Common myeloid progenitor, CD34-positive (primary cell): ENCODE measurements at regions not wholly inside any gene's neighbourhood (a gene's known extent, or its start where the extent isn't known, plus 50 kb on each side); places are given as distances from the start of the nearest gene placed in this dataset.

ENCODE experiments used
- CTCF ChIA-PET: fragments of 350-600 bp; sonication (Branson Sonifier 250); formaldehyde crosslinking; loops from one replicate; lab custom pipeline; 2021; ENCODE audit warnings: antibody characterized with exemption; lab: Charles Lee
- POLR2A ChIA-PET: fragments of 350-600 bp; sonication (Branson Sonifier 250); formaldehyde crosslinking; loops from one replicate; lab custom pipeline; 2021; ENCODE audit warnings: antibody characterized with exemption; lab: Charles Lee
- DNase-seq, 3 donors: peaks; one replicate each; pipeline versions ENCODE4 v3.0.0 to v3.0.0-alpha.2; 2013
- H3K27ac ChIP-seq, 2 experiments: 1 replicate in 1 of 2; 2 replicates in 1 of 2; pipeline ENCODE4 v1.7.0; 2013; ENCODE audit warnings: inconsistent platforms in 2 of 2, low read length in 2 of 2, mild to moderate bottlenecking in 2 of 2, low read depth in 1 of 2, moderate library complexity in 1 of 2; ENCODE audit not compliant: severe bottlenecking in 2 of 2, insufficient read depth in 1 of 2, poor library complexity in 1 of 2
- H3K27me3 ChIP-seq, 5 experiments: replicated peaks in 2 of 5; 1 replicate in 3 of 5; 2 replicates in 2 of 5; pipeline versions ENCODE4 v1.6.1 to v1.7.0; 2013; ENCODE audit warnings: low read length in 4 of 5, mild to moderate bottlenecking in 2 of 5, moderate library complexity in 2 of 5, inconsistent platforms in 1 of 5; ENCODE audit not compliant: insufficient read depth in 5 of 5, control insufficient read depth in 4 of 5
- H3K36me3 ChIP-seq, 4 experiments: 1 replicate in 2 of 4; 2 replicates in 2 of 4; pipeline versions ENCODE4 v1.6.1 to v1.7.0; 2013; ENCODE audit warnings: low read length in 3 of 4, control low read depth in 1 of 4, mild to moderate bottlenecking in 1 of 4; ENCODE audit not compliant: control insufficient read depth in 4 of 4, insufficient read depth in 4 of 4
- H3K4me1 ChIP-seq, 4 experiments: 1 replicate in 3 of 4; 2 replicates in 1 of 4; pipeline versions ENCODE4 v1.6.1 to v1.7.1; 2013; ENCODE audit warnings: low read length in 3 of 4, mild to moderate bottlenecking in 3 of 4, control low read depth in 1 of 4, inconsistent platforms in 1 of 4, moderate library complexity in 1 of 4; ENCODE audit not compliant: control insufficient read depth in 4 of 4, insufficient read depth in 4 of 4; ENCODE audit errors: control extremely low read depth in 1 of 4
- H3K4me3 ChIP-seq, 7 experiments: 1 replicate in 4 of 7; 2 replicates in 3 of 7; pipeline versions ENCODE4 v1.5.1 to v1.7.0; 2013; ENCODE audit warnings: mild to moderate bottlenecking in 7 of 7, low read length in 6 of 7, moderate library complexity in 6 of 7, inconsistent platforms in 2 of 7, low read depth in 2 of 7, control low read depth in 1 of 7; ENCODE audit not compliant: insufficient read depth in 4 of 7, control insufficient read depth in 1 of 7; ENCODE audit errors: extremely low read depth in 1 of 7
- H3K9me3 ChIP-seq, 5 experiments: 1 replicate in 4 of 5; 2 replicates in 1 of 5; pipeline versions ENCODE4 v1.6.1 to v1.7.1; 2013; ENCODE audit warnings: low read length in 4 of 5, mild to moderate bottlenecking in 2 of 5, inconsistent platforms in 1 of 5, low read depth in 1 of 5, moderate library complexity in 1 of 5; ENCODE audit not compliant: control insufficient read depth in 4 of 5, insufficient read depth in 2 of 5; ENCODE audit errors: control extremely low read depth in 1 of 5
- WGBS: methylation state at CpG from one replicate; pipeline ENCODE4 v1.1.5; 2013; ENCODE audit not compliant: insufficient coverage; 5-methylcytosine and 5-hydroxymethylcytosine counted together

DNA sequence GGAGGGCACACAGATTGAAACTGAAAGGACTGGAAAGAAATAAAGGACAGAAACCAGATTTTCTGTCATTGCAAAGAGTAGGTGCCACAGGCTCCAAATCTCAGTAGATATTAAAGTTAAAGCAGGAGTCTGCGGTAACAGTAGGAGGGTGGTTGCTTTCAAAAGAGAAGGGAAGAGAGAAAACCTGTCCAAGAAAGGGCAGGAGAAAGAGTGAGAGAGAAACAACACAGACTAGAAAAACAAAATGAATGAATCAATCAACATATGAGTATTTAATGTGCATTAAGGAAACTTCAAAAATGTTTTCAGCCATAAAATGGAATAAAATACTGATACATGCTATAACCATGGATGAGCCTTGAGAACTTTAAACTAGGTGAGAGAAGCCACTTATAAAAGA lies 143.1 kb upstream of the CTAGE1 start:
- Histone ChIP-seq H3K27ac (no peak overlapping the region), H3K4me3 (no peak overlapping the region), H3K36me3 (no peaks in the 10 kb centered on the region), H3K27me3 (peaks cover 24 to 90% (median 45%) of the 10 kb centered on the region in 5 experiments), H3K4me1 (peaks cover 0 to 16% (median 9%) of the 10 kb centered on the region in 4 experiments), H3K9me3 (no peaks in the 10 kb centered on the region)
- POLR2A ChIA-PET, result no interaction called here
- DNase-seq, result no peak
- CTCF ChIA-PET, result no interaction called here
- no CpG with 5 or more reads among the region's 1 CpG for WGBS

DNA sequence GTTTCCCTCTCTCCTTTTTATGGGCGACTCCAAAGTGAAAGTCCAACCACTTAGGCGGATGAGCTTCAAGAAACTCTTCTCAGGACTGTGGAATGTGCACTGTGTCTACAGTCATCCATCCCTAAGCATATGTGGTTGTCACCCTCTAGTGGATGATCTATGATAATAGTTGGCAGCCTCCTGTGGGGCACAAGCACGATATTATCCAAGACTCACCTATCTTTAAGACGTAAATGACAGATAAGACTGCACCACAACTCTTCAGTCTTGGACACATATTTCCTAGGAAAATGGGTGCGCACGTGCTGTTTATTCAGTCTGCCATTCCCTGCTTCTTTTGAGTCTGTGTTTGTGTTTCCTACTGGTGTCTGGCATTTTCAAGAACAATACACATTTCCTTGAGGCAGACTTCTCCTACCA lies 145.5 kb upstream of the CTAGE1 start:
- Histone ChIP-seq H3K4me1 (peaks cover 0 to 16% (median 9%) of the 10 kb centered on the region in 4 experiments), H3K4me3 (no peak overlapping the region), H3K36me3 (no peaks in the 10 kb centered on the region), H3K9me3 (no peaks in the 10 kb centered on the region), H3K27me3 (peaks cover 14 to 86% (median 25%) of the 10 kb centered on the region in 5 experiments), H3K27ac (no peak overlapping the region)
- peak; percentile 53 to 67 (median 65) for DNase-seq
- ChIA-PET CTCF (interaction anchor here (0.7 to 1.4 kb wide), 4 partner anchors 9 to 662 kb away, joined by 3 to 4 read pairs (median 3); no protein-coding TSS in a partner anchor), POLR2A (no interaction called here)
- WGBS, result 10% methylated on average over 4 of the region's 6 CpGs

DNA sequence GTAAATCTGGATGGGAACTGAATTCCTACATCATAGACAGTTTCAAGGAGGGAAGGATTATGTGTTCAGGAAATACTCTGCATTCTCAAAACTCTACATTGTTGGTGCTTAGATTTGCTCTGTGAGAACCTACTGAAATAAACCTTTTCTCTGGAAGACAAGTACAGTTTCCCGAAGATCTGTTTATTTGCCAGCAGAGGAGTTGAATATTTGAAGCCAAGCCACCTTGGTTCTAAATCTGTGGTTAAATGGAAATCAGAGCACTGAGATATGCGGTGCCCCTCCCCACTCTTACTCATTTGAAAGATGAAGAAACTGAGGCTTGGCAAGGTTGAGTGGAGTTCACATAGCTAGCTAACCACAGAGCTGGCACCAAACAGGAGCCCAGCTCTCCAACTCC lies 146.3 kb upstream of the CTAGE1 start:
- Histone ChIP-seq H3K27ac (no peak overlapping the region), H3K27me3 (peaks cover 14 to 82% (median 25%) of the 10 kb centered on the region in 5 experiments), H3K36me3 (no peaks in the 10 kb centered on the region), H3K4me1 (peaks cover 0 to 14% (median 9%) of the 10 kb centered on the region in 4 experiments), H3K9me3 (no peaks in the 10 kb centered on the region), H3K4me3 (no peak overlapping the region)
- POLR2A ChIA-PET, result no interaction called here
- DNase-seq, result no peak
- CTCF ChIA-PET, result interaction anchor here (1.4 kb wide), 1 partner anchor 8 kb away, joined by 4 read pairs; no protein-coding TSS in a partner anchor
- 75% methylated on average over 1 of the region's 2 CpGs for WGBS

DNA sequence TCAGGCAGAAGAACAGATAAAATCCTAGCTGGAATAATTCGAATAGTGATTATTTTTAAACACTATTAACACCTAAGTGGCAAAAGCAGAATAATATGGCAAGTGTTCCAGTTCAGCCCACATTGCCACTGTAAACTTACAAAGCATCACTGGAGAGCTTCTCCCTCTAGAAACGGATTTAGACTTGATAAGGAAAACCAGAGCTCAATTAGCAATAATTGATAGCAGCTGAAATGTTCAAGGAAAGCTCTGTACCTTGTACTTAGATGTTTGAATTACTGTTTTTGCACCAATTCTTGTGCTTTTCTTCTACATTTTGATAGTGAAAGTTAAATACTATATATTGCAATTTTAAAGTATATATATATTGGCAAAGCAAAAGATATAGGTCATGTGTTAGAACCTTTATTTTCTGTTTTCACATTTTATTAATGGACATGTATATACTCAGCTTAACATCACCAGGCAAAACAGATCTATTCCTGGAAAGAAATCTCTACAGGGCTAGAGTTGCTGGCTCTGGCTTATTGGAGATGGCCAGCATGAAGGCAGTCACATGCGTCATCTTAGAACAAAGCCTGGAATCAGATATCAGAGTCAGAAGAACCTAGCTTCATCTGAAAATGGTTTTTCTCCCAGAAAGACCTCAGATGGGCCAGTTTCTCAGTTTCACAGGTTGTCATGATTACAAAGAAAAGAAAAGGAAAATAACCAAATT lies 149.1 kb upstream of the CTAGE1 start:
- CTCF ChIA-PET, result interaction anchor here (0.9 kb wide), 1 partner anchor 666 kb away, joined by 3 read pairs; no protein-coding TSS in a partner anchor
- no peaks in the 10 kb centered on the region for H3K36me3 ChIP-seq
- POLR2A ChIA-PET, result no interaction called here
- H3K4me1 ChIP-seq, result no peaks in the 10 kb centered on the region
- WGBS, result no CpG with 5 or more reads among the region's 3 CpGs
- no peak overlapping the region for H3K27ac ChIP-seq
- H3K4me3 ChIP-seq, result no peak overlapping the region
- DNase-seq, result no peak
- peaks cover 9 to 63% (median 18%) of the 10 kb centered on the region in 5 experiments for H3K27me3 ChIP-seq
- H3K9me3 ChIP-seq, result no peaks in the 10 kb centered on the region

DNA sequence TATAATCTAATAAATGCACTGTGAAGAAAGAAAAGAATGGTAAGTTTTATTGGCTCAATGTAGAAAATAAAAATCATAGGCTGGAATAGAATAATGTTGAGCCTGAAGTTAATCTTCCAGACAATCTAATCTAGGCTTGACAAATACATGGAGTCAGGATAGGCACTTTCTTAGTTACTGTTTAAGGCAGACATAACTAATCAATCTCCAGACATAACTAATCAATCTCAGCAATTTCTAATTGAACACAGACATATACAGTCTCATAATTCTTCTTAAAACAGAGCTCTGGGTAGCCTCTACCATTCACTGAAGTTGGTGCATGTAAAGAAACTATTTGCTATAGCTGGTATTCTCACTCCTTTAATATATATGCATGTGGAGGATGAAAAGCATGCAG lies 150.1 kb upstream of the CTAGE1 start:
- POLR2A ChIA-PET, result no interaction called here
- H3K9me3 ChIP-seq, result no peaks in the 10 kb centered on the region
- no peak overlapping the region for H3K27ac ChIP-seq
- no peaks in the 10 kb centered on the region for H3K36me3 ChIP-seq
- DNase-seq, result no peak
- peaks cover 9 to 54% (median 14%) of the 10 kb centered on the region in 5 experiments for H3K27me3 ChIP-seq
- CTCF ChIA-PET, result interaction anchor here (0.9 to 1.3 kb wide), 2 partner anchors 11 to 667 kb away, joined by 3 read pairs; no protein-coding TSS in a partner anchor
- no peaks in the 10 kb centered on the region for H3K4me1 ChIP-seq
- no peak overlapping the region for H3K4me3 ChIP-seq

DNA sequence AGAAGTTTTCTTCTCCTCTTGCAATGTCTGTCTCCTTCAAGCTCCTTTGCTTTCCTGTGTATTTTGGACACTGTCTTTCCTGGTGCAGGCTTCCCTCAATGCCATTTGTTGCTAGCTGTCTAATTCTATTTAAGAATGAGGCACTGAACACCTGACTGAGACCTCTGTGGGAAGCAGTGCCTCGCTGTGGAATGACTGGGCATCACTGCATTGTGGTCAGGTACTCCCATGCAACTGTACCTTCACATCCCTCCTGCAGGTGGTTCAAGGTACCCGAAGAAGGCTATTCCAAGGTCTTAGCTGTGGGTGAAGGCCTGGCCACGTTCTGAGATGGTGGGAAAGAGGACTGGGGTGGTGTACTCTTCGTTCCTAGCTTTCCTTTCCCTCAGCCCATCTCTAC lies 152.8 kb upstream of the CTAGE1 start:
- 94% methylated on average over 3 of the region's 4 CpGs for WGBS
- Histone ChIP-seq H3K9me3 (no peaks in the 10 kb centered on the region), H3K4me1 (no peaks in the 10 kb centered on the region), H3K4me3 (no peak overlapping the region), H3K36me3 (no peaks in the 10 kb centered on the region), H3K27me3 (peaks cover 0 to 35% (median 10%) of the 10 kb centered on the region in 5 experiments), H3K27ac (no peak overlapping the region)
- ChIA-PET CTCF (no interaction called here), POLR2A (no interaction called here)
- DNase-seq, result no peak

DNA sequence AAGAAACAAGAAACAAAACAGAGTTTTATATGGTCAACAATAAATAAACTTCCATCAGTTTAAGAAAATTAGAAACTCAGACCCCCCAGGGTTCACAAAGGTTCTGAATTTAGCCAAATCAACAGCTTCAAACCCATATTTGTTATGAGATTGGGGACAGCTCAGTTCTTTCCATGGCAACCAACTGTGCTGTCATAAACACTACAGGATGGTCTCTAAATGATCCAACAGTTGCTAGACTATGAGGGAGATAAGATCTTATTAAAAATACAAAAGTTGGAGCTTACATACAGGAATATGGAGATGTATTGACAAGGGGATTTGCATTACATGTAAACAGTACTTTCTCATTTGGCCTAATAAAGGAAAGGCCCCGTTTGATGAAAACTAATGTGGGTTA lies 154.6 kb upstream of the CTAGE1 start:
- Histone ChIP-seq H3K9me3 (no peaks in the 10 kb centered on the region), H3K36me3 (no peaks in the 10 kb centered on the region), H3K4me1 (no peaks in the 10 kb centered on the region), H3K4me3 (no peak overlapping the region), H3K27me3 (peaks cover 0 to 18% (median 4%) of the 10 kb centered on the region in 5 experiments), H3K27ac (no peak overlapping the region)
- WGBS, result no CpG with 5 or more reads among the region's 1 CpG
- ChIA-PET CTCF (interaction anchor here (0.8 kb wide), 1 partner anchor 9 kb away, joined by 4 read pairs; no protein-coding TSS in a partner anchor), POLR2A (no interaction called here)
- no peak for DNase-seq
